ENCODE measurements at regions not wholly inside any gene's neighbourhood (a gene's known extent, or its start where the extent isn't known, plus 50 kb on each side); places are given as distances from the start of the nearest gene placed in this dataset.
"Not testable (repeated sequence)": the region's sequence is repeated elsewhere in the genome, so short reads cannot be mapped to it uniquely, and the experiment has no call there.

- DNase-seq, result no peak
- Histone ChIP-seq H3K36me3 (no peaks in the 10 kb centered on the region), H3K4me3 (no peak overlapping the region), H3K27ac (no peak overlapping the region), H3K9me3 (no peaks in the 10 kb centered on the region), H3K4me1 (no peaks in the 10 kb centered on the region), H3K27me3 (no peaks in the 10 kb centered on the region)
- intact Hi-C loops (cut with DNase I), result no loop called here
- 55 to 66% methylated on average over 3 of the region's 3 CpGs for WGBS, 2 donors
- TF ChIP-seq POLR2AphosphoS5 (IDR thresholded peaks at IDR 0.05), result no peak
Measured at GRCh38 chr6:85236636-85237035, 213.2 kb upstream of the NT5E start.

GRCh38 chr6:85227345-85227744 lies 222.5 kb upstream of the NT5E start:
- intact Hi-C loops (cut with DNase I); DNase-seq; H3K4me3 ChIP-seq; H3K4me1 ChIP-seq; H3K27ac ChIP-seq; H3K36me3 ChIP-seq; H3K27me3 ChIP-seq: not testable (repeated sequence)
- 65 to 77% methylated on average over 1 of the region's 1 CpG for WGBS, 2 donors
- peaks cover 0 to 11% (median 2%) of the 10 kb centered on the region in 4 donors for H3K9me3 ChIP-seq

GRCh38 chr6:85212794-85213193 lies 237.1 kb upstream of the NT5E start:
- H3K9me3 ChIP-seq; H3K36me3 ChIP-seq; H3K27ac ChIP-seq; intact Hi-C loops (cut with DNase I); H3K4me3 ChIP-seq; H3K27me3 ChIP-seq; H3K4me1 ChIP-seq; DNase-seq: not testable (repeated sequence)
- 26 to 28% methylated on average over 5 of the region's 5 CpGs for WGBS, 2 donors

GRCh38 chr6:85195243-85195642 lies 254.6 kb upstream of the NT5E start:
- TF ChIP-seq CTCF (IDR thresholded peaks at IDR 0.05), result no peak
- intact Hi-C loops (cut with DNase I), result no loop called here

GRCh38 chr6:85193339-85193738 lies 256.5 kb upstream of the NT5E start:
- Histone ChIP-seq H3K4me3 (no peak overlapping the region), H3K36me3 (no peaks in the 10 kb centered on the region), H3K4me1 (no peaks in the 10 kb centered on the region), H3K27ac (no peak overlapping the region), H3K27me3 (no peaks in the 10 kb centered on the region), H3K9me3 (no peaks in the 10 kb centered on the region)
- DNase-seq, result no peak
- 40 to 44% methylated on average over 3 of the region's 3 CpGs for WGBS, 2 donors
- intact Hi-C loops (cut with DNase I), result no loop called here
- no peak for TF ChIP-seq POLR2A (IDR thresholded peaks at IDR 0.05)
- TF ChIP-seq POLR2AphosphoS5 (IDR thresholded peaks at IDR 0.05), result no peak
- TF ChIP-seq CTCF (IDR thresholded peaks at IDR 0.05), result no peak
- TF ChIP-seq EP300 (IDR thresholded peaks at IDR 0.05), result no peak

More at GRCh38 chr6:85195243-85195642, 254.6 kb upstream of the NT5E start:
- Histone ChIP-seq H3K9me3 (no peaks in the 10 kb centered on the region), H3K27me3 (no peaks in the 10 kb centered on the region), H3K4me3 (no peak overlapping the region), H3K36me3 (no peaks in the 10 kb centered on the region), H3K4me1 (no peaks in the 10 kb centered on the region), H3K27ac (no peak overlapping the region)
- DNase-seq, result no peak

GRCh38 chr6:85192596-85192995 lies 257.3 kb upstream of the NT5E start:
- 69 to 73% methylated on average over 4 of the region's 4 CpGs for WGBS, 2 donors
- intact Hi-C loops (cut with DNase I), result no loop called here
- Histone ChIP-seq H3K27me3 (no peaks in the 10 kb centered on the region), H3K27ac (no peak overlapping the region), H3K4me3 (no peak overlapping the region), H3K9me3 (no peaks in the 10 kb centered on the region), H3K4me1 (no peaks in the 10 kb centered on the region), H3K36me3 (no peaks in the 10 kb centered on the region)
- no peak for TF ChIP-seq CTCF (IDR thresholded peaks at IDR 0.05)
- TF ChIP-seq POLR2A (IDR thresholded peaks at IDR 0.05), result no peak
- TF ChIP-seq POLR2AphosphoS5 (IDR thresholded peaks at IDR 0.05), result no peak
- DNase-seq, result no peak

All from sigmoid colon (tissue), 6 donors.